Germinal center (tissue), 1 donor: ENCODE measurements at regions not wholly inside any gene's neighbourhood (a gene's known extent, or its start where the extent isn't known, plus 50 kb on each side); places are given as distances from the start of the nearest gene placed in this dataset.
"Not testable (repeated sequence)": the region's sequence is repeated elsewhere in the genome, so short reads cannot be mapped to it uniquely, and the experiment has no call there.

ENCODE experiments used
- DNase-seq: peaks from one replicate; pipeline ENCODE4 v3.0.0; 2012; ENCODE audit warnings: mixed read lengths, low spot score

DNA sequence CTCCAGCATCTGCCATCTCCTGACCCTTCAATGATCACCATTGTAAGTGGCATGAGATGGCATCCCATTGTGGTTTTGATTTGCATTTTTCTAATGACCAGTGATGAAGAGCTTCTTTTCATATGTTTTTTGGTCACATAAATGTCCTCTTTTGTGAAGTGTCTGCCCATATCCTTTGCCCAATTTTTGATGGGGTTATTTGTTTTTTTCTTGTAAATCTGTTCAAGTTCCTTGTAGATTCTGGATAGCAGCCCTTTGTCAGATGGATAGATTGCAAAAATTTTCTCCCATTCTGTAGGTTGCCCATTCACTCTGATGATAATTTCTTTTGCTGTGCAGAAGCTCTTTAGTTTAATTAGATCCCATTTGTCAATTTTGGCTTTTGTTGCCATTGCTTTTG is 547.3 kb downstream of the TMTC2 start:
- DNase-seq: not testable (repeated sequence)

GRCh38 chr12:83226960-83227359 is 540.3 kb downstream of the TMTC2 start:
- not testable (repeated sequence) for DNase-seq

DNA sequence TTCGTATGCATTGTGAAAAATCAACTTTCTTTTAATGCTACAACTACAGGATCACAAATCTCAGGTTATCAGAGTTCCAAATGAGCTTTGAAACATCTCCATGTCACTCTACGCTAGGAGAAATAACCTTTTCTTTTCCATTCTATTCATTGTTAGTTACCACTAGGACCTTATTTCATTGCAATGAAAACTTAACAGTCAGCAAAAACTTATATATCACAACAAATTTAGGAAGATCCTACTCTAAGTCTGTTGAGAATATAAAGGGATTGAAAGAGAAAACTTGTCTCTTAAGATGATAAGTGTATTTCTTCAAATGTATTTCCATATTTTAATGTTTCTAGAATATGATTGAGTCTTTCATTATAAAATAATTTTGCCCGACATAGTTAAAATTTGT is 539.1 kb downstream of the TMTC2 start:
- no peak for DNase-seq

DNA sequence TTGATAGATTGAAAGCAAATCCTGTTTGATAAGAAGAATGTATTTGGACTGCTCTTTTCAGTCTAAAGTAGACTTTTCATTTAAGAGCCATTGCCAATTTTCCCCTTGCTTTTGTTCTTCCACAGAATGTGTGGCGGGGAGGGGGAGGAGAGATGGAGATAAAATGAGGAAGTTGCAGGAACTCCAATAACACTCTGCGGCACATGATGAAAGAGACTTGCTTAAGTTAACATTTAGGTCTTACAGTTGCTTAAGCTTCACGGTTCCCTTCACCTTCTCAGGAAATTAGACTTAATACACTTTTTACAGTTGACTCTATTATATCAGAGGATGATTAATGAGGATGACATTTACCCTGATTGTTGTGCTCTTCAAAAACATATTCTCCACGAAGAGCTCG is 537.3 kb downstream of the TMTC2 start:
- DNase-seq: no peak

DNA sequence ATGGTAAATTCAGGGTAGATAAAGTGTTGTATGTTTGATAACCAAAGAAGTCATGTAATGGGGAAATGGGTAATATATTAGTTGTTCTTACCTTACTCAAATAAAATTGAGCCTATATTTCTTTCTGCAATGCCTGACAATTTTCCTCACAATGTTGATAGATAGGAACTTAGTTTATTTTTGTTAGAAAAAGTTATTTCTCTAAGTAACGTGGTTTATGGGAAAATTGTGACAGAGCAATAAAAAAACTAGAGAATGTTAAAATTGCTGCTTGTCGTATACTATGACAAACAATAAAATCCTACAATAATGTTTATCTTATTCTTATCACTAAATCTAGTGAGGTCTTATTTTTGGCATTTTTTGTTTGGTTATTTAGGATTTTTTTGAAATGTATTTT is 534.1 kb downstream of the TMTC2 start:
- no peak for DNase-seq

DNA sequence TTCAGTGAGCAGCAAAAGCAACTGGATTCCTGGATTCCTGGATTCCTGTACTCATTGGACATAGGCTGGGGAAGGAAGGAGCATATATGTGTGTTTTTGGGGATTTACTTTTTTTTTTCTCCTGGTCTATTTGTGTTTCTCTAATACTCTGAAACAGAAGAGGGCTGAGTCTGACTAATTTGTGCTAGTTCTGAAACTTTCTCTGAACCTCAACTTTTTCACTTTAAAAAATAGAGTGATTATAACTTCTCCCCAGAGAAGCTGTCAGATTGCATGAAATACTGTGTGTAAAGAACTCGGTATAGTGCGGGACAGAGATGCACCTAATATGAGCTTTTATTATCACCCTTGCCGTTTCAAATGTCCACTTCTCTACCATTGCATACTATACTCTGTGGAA is 529.5 kb downstream of the TMTC2 start:
- DNase-seq: no peak

DNA sequence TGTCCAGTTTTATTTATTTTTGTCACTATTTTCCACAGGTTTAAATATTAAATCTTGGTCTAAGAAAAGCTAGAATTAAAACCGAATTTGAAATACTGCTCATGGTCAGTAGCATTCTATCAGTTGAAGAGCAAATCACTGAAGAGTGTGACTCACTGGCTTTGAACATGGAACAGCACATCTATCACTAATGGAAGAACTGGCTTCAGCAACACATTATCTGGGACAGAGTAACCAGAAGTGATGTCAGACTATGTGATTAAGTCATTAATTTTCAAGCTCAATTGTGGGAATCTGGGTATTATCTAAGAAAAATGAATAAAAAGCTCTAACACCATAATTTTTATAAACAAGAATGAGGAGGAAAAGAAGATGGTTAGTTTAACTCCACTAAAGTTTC is 527.5 kb downstream of the TMTC2 start:
- DNase-seq: no peak

- DNase-seq: no peak
Measured at GRCh38 chr12:83210933-83211332, 524.2 kb downstream of the TMTC2 start.

DNA sequence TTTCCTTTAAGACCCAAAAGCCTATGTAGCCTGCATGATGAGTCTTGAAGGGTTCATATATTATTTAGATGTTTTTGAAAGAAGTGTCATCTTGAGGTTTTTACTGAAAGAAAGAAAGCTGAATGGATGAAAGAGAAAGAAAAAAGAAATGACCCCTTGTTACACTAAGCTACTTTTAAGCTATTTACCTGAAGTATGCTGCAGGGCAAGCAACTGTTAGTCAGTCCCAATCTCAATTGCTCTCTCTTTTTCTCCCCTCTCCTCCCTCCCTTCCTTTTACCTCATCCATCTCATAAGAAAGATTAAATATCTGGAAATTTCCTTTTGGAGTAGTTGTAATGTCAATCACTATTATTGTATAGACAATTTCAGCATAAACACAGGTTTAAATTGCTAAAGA is 512.4 kb downstream of the TMTC2 start:
- no peak for DNase-seq

DNA sequence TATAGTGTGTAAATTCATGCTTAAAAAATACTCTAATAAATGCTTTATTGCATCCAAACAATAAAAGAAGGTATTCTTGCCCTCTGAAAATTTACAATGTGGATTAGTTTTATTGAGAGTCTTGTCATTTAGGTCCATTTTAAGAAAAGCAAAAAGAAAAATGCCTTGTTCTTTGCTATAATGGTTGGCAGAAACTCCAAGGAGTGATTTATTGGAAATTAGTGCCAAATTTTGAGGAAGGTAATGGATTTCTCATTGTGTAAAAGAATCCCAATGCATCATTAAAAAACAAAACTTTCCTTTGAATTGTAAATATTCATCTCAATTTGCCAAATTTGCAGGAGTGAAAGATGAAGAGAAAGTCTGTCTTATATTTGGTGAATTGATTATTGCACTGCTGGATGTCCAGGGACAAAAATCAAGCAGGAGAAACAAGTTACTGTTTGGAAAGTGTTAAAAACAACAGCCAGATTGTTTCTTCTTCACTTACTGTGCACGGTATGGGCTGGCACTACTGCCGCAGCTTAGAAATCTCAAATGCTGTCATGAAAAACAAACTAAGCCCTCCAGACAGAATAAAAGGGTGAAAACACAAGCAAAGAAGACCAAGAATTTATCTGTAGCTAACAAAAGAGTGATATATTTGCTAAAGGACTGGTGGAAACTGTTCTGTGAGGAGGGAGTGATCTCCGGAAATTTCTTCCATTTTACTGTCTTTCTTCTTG is 511.7 kb downstream of the TMTC2 start:
- no peak for DNase-seq

DNA sequence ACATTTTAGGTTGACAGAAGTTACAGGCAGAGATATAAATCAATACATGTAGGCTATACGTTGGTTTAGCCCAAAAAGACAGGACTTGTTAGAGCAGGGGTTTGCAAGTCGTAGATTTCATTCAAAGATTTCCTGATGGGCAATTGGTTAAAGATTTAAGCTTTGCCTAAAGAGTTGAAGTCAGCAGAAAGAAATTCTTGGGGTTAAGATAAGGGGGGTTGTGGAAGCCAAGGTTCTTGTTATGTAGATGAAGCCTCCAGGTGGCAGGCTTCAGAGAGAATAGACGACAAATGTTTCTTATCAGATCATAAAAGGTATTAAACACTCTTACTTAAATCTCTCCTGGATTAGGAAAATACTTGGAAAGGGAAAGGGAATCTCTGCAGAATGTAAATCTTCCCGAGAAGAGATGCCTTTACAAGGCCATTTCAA is 510.8 kb downstream of the TMTC2 start:
- DNase-seq: no peak

- no peak for DNase-seq
Measured at GRCh38 chr12:83196694-83197350, 510.1 kb downstream of the TMTC2 start.

DNA sequence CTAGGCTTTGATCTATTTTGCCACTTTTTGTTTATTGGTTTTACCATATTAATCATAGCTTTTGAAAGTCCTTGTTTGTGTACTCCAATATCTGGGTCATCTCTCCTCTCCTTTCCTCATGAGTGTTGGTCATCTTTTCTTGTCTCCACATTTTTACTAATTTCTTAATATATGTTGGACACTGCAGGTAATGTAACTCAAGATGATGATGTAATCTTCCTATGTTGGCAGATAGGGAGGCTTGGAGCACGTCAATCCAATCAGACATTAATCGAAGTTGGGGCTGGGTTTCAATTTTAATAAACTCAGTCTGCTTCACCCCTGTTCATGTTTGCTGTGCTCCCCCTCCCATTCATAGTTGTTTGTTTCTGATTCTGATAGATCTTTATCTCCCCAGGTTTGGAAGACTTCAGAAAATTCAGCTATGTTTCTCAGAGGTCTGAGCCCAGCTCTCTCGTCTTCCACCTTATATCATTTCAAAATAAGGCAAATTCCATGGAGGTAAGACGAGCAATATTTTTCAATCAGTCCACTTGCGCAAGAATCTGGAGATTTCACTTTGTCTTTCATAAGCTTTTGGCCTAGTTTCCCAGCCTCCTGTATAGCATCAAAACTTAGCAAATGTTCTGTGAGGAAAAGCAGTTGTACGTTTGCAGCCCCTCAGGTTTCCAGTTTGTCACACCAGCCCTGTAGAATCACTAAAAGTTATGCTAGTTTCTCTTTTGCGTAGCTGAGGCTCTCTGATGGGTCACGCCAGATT is 504.1 kb downstream of the TMTC2 start:
- no peak for DNase-seq

- no peak for DNase-seq
Measured at GRCh38 chr12:83186419-83186818, 499.7 kb downstream of the TMTC2 start.

DNA sequence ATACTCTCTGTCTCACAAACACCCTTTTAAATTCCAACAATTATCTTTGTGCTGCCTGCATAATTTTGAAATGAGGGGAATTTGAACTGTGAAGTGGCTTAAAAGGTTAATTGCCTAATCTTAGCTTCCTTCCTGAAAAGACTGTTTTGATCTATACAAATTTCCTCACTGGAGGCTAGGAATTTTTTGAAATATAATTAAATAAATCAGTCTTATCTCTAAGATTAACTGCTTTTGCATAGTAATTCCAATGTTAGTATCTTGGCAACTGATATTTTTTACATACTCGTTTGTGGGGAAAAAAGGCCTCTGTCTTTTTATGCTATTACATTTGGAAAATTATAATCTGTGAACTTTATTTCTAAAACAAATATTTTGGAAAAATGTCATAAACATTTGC is 498.5 kb downstream of the TMTC2 start:
- no peak for DNase-seq
